ENCODE measurements at regions not wholly inside any gene's neighbourhood (a gene's known extent, or its start where the extent isn't known, plus 50 kb on each side); places are given as distances from the start of the nearest gene placed in this dataset.
A peak's percentile ranks its signal among the peaks of the same experiment; 100 is the strongest.

DNA sequence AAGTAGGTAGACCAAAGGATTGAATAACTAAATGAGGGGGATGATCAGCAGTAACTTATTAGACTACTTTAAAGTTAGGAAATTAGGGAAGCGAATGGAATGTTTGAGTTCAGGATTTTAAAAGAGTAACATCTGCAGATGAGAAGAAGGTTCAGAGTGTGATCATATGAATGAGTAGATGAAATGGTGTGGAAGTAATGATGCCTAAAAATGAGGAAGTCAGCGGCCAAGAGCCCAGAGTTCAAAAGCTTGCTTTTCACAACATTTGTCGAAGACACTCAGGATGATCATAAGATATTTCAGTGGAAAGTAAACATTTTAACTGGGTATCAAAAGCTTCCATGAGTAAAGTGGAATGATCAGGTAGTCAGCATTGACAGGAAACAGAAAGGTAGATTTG is 299.4 kb downstream of the LRRIQ3 start:
- TF ChIP-seq GATA3 (IDR thresholded peaks at IDR 0.05; ENCODE audit: low read depth, low read length) = no peak
- no peak for TF ChIP-seq GATA2 (IDR thresholded peaks at IDR 0.05; ENCODE audit: low read depth, low read length)

DNA sequence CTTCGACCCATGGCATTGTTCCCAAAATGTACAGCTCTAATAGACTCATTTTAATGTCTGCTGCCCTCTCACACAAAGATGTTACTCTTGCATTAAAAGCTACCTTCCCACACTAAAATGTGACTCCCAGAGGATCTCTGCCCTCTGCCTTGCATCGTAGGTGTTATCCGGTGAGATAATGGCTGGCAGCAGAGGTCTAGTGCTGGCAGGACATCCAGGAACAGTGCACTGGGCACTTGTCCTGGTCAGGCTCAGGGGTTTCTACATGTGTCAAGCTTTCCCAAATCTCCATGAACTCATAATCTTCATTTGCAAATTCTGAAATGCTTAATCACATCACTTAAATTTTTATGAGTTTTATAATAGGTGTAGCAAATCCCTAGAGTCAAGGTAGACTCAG is 310.6 kb downstream of the LRRIQ3 start:
- TF ChIP-seq GATA3 (IDR thresholded peaks at IDR 0.05; ENCODE audit: low read depth, low read length) (no peak), GATA2 (IDR thresholded peaks at IDR 0.05; ENCODE audit: low read depth, low read length) (no peak)

DNA sequence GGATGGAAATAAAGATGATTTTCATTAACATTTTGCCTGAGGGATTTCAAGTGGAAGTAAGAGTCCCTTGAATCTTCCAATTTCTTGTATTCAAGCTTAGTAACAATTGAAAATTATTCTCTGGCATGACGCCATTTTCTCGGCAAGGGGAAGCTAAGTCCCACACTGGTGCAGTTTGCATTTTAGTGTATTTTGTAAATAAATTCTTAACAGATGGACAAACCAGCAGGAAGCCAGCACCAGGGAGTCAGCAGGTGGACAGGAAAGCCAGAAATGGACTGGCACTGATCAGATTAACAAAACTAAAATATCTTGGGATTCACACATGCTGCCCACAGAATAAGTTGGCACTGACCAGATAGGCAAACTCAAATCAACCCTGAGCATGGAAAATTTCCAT is 311.3 kb downstream of the LRRIQ3 start:
- no peak for TF ChIP-seq GATA3 (IDR thresholded peaks at IDR 0.05; ENCODE audit: low read depth, low read length)
- TF ChIP-seq GATA2 (IDR thresholded peaks at IDR 0.05; ENCODE audit: low read depth, low read length) = no peak

DNA sequence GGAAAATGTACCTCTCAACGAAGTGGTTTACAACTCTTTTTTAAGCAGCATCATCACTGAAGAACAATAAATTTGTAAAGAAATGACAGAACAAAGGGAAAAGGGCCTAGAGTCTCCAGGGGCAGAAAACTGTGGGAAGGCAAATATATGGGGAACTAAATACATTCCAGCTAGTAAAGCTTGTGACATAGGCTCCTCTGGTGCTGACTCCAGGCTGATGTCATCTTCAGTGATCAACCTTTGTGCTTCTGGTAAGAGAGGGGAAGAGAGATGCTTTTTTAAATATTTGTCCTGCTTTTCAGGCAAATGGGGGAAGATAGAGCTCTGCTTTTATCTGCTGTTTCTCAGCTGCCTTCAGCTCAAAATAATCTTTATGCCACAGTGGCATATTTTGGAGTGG is 323.2 kb downstream of the LRRIQ3 start:
- TF ChIP-seq GATA3 (IDR thresholded peaks at IDR 0.05; ENCODE audit: low read depth, low read length) (no peak), GATA2 (IDR thresholded peaks at IDR 0.05; ENCODE audit: low read depth, low read length) (no peak)

DNA sequence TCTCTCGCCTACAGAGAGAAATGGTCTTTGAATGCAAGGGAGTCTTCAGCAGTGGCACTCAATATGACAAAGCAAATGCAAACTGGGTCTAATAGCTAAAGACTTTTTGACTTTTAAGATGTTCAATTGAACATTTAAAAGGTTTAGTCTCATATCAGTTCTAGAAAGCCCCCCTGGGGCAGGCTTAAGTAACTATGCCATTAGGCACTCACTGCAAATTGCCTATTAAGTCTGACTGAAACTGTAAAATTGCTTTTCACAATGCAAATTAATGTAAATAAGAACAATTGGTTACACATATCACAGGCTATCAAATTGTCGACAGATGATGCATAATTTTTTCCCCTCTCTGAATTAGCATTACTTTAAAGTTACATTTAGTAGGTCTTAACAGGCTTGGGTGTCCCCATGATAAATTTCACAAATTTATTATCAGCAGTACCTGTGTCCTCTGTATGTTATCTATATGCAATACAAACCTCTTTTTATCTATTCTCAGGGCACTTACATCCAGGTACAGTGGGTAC is 329.1 kb downstream of the LRRIQ3 start:
- TF ChIP-seq GATA3 (IDR thresholded peaks at IDR 0.05; ENCODE audit: low read depth, low read length) (no peak), GATA2 (IDR thresholded peaks at IDR 0.05; ENCODE audit: low read depth, low read length) (no peak)

DNA sequence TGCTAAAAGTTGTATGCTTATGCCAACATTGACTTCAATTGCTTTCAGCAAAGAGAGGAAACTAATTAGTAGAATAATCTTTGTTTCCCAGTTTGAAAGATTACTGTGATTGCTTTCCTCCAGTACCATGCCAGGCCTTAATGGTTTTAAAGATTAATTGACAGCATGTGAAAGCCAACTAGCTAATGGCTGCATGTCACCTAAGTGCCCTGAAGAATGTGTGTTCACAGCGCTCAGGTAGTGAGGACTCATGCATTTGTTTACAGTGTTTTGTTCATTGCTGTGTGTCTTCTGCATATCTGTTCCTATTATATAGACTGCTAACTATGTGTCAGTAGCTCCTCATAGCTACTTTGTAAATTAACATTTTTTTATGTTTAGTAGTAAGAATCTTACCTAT is 335.6 kb downstream of the LRRIQ3 start:
- no peak for TF ChIP-seq GATA3 (IDR thresholded peaks at IDR 0.05; ENCODE audit: low read depth, low read length)
- TF ChIP-seq GATA2 (IDR thresholded peaks at IDR 0.05; ENCODE audit: low read depth, low read length) = no peak

DNA sequence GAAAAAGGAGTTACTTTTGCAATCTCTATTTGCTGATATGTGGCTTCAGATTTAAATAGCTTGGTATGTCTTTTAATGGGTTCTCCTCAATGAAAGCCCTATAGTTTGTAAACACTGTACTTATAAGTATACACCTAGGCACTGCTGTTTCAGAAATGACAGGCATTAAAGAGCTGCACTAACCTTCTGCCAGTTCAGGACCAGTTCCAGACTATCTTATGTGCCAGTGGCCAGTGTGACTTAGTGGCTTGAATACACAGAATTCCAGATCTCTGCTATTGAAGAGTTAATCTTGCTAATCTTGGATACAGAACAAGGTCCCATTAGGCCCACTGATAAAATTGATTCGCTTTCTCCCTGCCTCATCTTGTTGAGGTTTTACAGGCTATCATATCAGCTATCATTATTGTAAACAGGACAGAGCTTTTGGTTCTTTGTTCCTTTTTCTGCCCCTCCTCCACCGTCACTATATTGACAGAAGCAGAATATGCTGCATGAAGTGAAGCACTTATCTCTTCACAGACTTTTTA is 337.5 kb downstream of the LRRIQ3 start:
- TF ChIP-seq GATA3 (IDR thresholded peaks at IDR 0.05; ENCODE audit: low read depth, low read length) (peak; percentile 49; the same call in 1 of the 2 replicates), GATA2 (IDR thresholded peaks at IDR 0.05; ENCODE audit: low read depth, low read length) (peak; percentile 73)

- TF ChIP-seq GATA2 (IDR thresholded peaks at IDR 0.05; ENCODE audit: low read depth, low read length) (no peak), GATA3 (IDR thresholded peaks at IDR 0.05; ENCODE audit: low read depth, low read length) (no peak)
Observed at GRCh38 chr1:73859227-73859626, 338.7 kb downstream of the LRRIQ3 start.

- TF ChIP-seq GATA2 (IDR thresholded peaks at IDR 0.05; ENCODE audit: low read depth, low read length) (no peak), GATA3 (IDR thresholded peaks at IDR 0.05; ENCODE audit: low read depth, low read length) (no peak)
Observed at GRCh38 chr1:73854527-73854926, 343.4 kb downstream of the LRRIQ3 start.

DNA sequence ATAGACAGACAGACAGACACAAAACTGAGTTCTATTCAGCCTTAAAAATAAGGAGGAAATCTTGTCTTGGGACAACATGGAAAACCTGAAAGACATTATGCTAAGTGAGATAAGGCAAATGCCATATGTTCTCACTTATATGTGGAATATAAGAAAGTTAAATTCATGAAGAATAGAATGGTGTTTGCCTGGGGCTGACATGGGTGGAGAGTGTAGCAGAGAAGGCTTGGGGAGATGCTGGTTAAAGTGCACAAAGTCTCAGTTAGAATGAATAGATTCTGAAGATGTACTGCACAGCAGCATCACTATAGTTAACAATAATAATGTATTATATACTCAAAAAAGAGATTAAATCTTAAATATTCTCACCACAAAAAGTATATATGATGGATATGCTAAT is 355.5 kb downstream of the LRRIQ3 start:
- TF ChIP-seq GATA2 (IDR thresholded peaks at IDR 0.05; ENCODE audit: low read depth, low read length) = no peak
- no peak for TF ChIP-seq GATA3 (IDR thresholded peaks at IDR 0.05; ENCODE audit: low read depth, low read length)

- TF ChIP-seq GATA2 (IDR thresholded peaks at IDR 0.05; ENCODE audit: low read depth, low read length) (no peak), GATA3 (IDR thresholded peaks at IDR 0.05; ENCODE audit: low read depth, low read length) (no peak)
Observed at GRCh38 chr1:73839922-73840321, 358.1 kb downstream of the LRRIQ3 start.

GRCh38 chr1:73832276-73833181 is 365.4 kb downstream of the LRRIQ3 start:
- TF ChIP-seq GATA2 (IDR thresholded peaks at IDR 0.05; ENCODE audit: low read depth, low read length) (no peak), GATA3 (IDR thresholded peaks at IDR 0.05; ENCODE audit: low read depth, low read length) (no peak)

DNA sequence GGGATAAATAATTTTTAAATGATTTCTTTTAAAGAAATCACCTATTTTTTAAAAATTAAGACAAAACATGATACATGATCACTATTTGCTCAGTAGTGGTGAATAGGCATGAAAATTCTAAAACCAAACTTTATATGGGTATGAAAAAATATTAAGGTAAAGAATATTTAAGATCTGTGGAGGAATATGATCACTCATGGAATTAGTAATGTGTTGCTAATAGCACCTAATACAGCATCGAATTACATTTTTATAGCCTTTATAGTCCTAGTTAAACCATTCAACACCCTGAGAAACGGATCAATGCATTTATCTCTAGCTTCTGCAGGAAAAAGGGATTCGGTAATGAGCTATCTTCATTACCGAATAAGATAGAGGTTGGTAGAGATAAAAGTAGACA is 373.9 kb downstream of the LRRIQ3 start:
- no peak for TF ChIP-seq GATA3 (IDR thresholded peaks at IDR 0.05; ENCODE audit: low read depth, low read length)
- no peak for TF ChIP-seq GATA2 (IDR thresholded peaks at IDR 0.05; ENCODE audit: low read depth, low read length)

GRCh38 chr1:73821520-73821919 is 376.5 kb downstream of the LRRIQ3 start:
- TF ChIP-seq GATA2 (IDR thresholded peaks at IDR 0.05; ENCODE audit: low read depth, low read length) (no peak), GATA3 (IDR thresholded peaks at IDR 0.05; ENCODE audit: low read depth, low read length) (no peak)

- TF ChIP-seq GATA2 (IDR thresholded peaks at IDR 0.05; ENCODE audit: low read depth, low read length) (no peak), GATA3 (IDR thresholded peaks at IDR 0.05; ENCODE audit: low read depth, low read length) (no peak)
Observed at GRCh38 chr1:73820843-73821242, 377.1 kb downstream of the LRRIQ3 start.

Measured in SH-SY5Y (cell line).